Lung (tissue), 11 donors: ENCODE measurements at regions not wholly inside any gene's neighbourhood (a gene's known extent, or its start where the extent isn't known, plus 50 kb on each side); places are given as distances from the start of the nearest gene placed in this dataset.

Experiments
- ATAC-seq: fragments of 200-7000 bp; cut with Tn5 transposase; one replicate; pipeline ENCODE4 v1.9.1; 2020; ENCODE audit warnings: moderate number of reproducible peaks; ENCODE audit not compliant: insufficient read depth, low FRiP score
- DNase-seq, 3 donors: peaks; one replicate each; pipeline ENCODE4 v3.0.0-alpha.2; 2013 to 2017
- H3K27ac ChIP-seq, 2 donors: one replicate each; pipeline ENCODE4 v1.5.1; 2013; ENCODE audit warnings: mild to moderate bottlenecking in 2 of 2, moderate library complexity in 2 of 2, control low read depth in 1 of 2, inconsistent platforms in 1 of 2, low read depth in 1 of 2, low read length in 1 of 2
- H3K27me3 ChIP-seq, 3 donors: one replicate each; pipeline ENCODE4 v1.5.1; 2013; ENCODE audit warnings: low read length in 2 of 3; ENCODE audit not compliant: control insufficient read depth in 3 of 3, insufficient read depth in 3 of 3
- H3K36me3 ChIP-seq, 4 donors: one replicate each; pipeline ENCODE4 v1.5.1; 2013; ENCODE audit warnings: low read length in 4 of 4, mild to moderate bottlenecking in 1 of 4, moderate library complexity in 1 of 4; ENCODE audit not compliant: control insufficient read depth in 4 of 4, insufficient read depth in 4 of 4
- H3K4me1 ChIP-seq, 5 donors: one replicate each; pipeline ENCODE4 v1.5.1; 2013; ENCODE audit warnings: low read length in 5 of 5, mild to moderate bottlenecking in 2 of 5, moderate library complexity in 1 of 5; ENCODE audit not compliant: control insufficient read depth in 5 of 5, insufficient read depth in 5 of 5
- H3K4me3 ChIP-seq: one replicate; pipeline ENCODE4 v1.5.1; 2013; ENCODE audit warnings: mild to moderate bottlenecking, control low read depth, moderate library complexity
- H3K9ac ChIP-seq, 2 donors: one replicate each; pipeline ENCODE4 v1.5.1; 2013; ENCODE audit warnings: low read length in 2 of 2, control low read depth in 1 of 2; ENCODE audit not compliant: insufficient read depth in 1 of 2
- H3K9me3 ChIP-seq, 4 donors: one replicate each; pipeline ENCODE4 v1.5.1; 2013; ENCODE audit warnings: low read length in 3 of 4, mild to moderate bottlenecking in 1 of 4, moderate library complexity in 1 of 4; ENCODE audit not compliant: control insufficient read depth in 4 of 4, insufficient read depth in 3 of 4
- WGBS, 2 donors: extraction: QIAGEN DNeasy Blood & Tissue Kit; methylation state at CpG; one replicate each; pipeline ENCODE4 v1.1.7; 2013; 5-methylcytosine and 5-hydroxymethylcytosine counted together
- TF ChIP-seq, protein P1 (sequence below): IDR thresholded peaks from 2 replicates; pipeline ENCODE4 v1.5.1; 2012; ENCODE audit warnings: mild to moderate bottlenecking; ENCODE audit errors: control extremely low read depth, extremely low read depth
- donor health status: control.
- donor health status: control.
- donor health status: Bipolar disorder and iron deficiency.
- donor health status: healthy.
- donor health status: DM: yes; HTN: yes; CAD: no.

DNA sequence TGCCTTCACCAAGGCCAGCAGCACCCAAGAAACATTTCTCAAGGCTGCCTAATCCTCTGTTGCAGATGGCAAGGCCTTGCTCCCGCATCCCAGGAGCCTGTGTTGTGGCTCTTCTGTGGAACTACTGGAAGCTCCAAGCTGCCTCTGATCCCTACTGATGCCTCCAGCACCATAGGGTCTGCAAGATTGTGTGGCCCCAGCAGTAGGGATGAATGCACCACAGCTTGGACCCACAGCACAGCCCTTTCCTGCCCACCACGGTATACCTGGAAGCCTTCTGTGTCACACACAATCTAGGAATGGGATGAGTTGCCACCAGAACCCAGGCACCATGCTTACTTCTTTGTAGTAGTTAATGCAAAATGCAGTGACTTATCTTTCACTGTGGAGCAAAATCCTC lies 291.1 kb upstream of the FOXQ1 start:
- ATAC-seq (no peak), DNase-seq (no peak)
- H3K27me3 ChIP-seq = no peaks in the 10 kb centered on the region
- H3K4me3 ChIP-seq = no peak overlapping the region
- H3K36me3 ChIP-seq = no peaks in the 10 kb centered on the region
- peaks cover 0 to 10% (median 0%) of the 10 kb centered on the region in 5 donors for H3K4me1 ChIP-seq
- TF ChIP-seq, protein P1, sequence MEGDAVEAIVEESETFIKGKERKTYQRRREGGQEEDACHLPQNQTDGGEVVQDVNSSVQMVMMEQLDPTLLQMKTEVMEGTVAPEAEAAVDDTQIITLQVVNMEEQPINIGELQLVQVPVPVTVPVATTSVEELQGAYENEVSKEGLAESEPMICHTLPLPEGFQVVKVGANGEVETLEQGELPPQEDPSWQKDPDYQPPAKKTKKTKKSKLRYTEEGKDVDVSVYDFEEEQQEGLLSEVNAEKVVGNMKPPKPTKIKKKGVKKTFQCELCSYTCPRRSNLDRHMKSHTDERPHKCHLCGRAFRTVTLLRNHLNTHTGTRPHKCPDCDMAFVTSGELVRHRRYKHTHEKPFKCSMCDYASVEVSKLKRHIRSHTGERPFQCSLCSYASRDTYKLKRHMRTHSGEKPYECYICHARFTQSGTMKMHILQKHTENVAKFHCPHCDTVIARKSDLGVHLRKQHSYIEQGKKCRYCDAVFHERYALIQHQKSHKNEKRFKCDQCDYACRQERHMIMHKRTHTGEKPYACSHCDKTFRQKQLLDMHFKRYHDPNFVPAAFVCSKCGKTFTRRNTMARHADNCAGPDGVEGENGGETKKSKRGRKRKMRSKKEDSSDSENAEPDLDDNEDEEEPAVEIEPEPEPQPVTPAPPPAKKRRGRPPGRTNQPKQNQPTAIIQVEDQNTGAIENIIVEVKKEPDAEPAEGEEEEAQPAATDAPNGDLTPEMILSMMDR = no peak
- H3K27ac ChIP-seq = no peak overlapping the region
- peaks cover 0 to 6% (median 0%) of the 10 kb centered on the region in 4 donors for H3K9me3 ChIP-seq
- 86 to 91% methylated on average over 2 of the region's 2 CpGs for WGBS, 2 donors
- no peak overlapping the region for H3K9ac ChIP-seq

DNA sequence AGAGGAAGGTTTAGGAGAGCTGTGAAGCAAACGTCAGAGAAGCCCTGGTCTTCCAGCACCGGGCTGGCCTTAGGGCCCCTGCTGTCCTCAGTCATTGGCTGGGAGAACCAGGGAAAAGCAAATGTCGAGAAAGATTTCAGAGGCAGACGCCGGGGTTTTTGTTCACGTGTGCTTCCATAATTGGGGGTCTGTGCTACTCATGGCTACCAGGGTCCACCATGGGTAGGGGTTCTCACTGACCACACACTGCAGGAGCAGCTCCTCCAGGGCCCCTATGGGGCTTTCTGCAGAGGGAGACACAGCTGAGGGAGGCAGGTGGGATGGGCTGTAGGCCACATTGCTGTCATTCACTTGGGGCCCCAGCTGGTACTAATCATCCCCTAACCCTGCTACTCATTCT lies 291.8 kb upstream of the FOXQ1 start:
- Histone ChIP-seq H3K36me3 (no peaks in the 10 kb centered on the region), H3K9me3 (peaks cover 0 to 6% (median 0%) of the 10 kb centered on the region in 4 donors), H3K27me3 (no peaks in the 10 kb centered on the region), H3K4me3 (no peak overlapping the region), H3K4me1 (peaks cover 0 to 10% (median 0%) of the 10 kb centered on the region in 5 donors), H3K27ac (no peak overlapping the region), H3K9ac (no peak overlapping the region)
- ATAC-seq (no peak), DNase-seq (no peak)
- 85 to 87% methylated on average over 6 of the region's 6 CpGs for WGBS, 2 donors
- TF ChIP-seq, protein P1 = no peak

DNA sequence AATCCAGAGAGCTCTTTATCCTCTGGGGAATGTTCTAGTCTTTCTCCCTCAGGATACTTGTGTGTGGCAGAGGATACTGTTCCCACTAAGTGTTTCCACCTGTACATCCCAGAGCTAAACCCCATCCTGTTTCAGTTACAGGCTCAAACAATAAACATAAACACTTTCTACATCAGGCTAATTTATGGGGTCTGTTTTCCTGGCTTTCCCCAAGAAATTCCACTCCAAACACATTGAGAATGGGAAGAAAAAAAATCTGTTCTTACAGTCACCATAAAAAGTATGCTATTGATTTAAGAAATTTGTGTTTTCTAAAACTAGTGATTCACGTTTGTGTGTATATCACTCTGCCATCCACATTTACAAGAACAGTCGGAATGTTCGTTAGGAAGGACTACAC lies 293.9 kb upstream of the FOXQ1 start:
- Histone ChIP-seq H3K4me3 (no peak overlapping the region), H3K9me3 (peaks cover 0 to 6% (median 1%) of the 10 kb centered on the region in 4 donors), H3K4me1 (no peaks in the 10 kb centered on the region), H3K9ac (no peak overlapping the region), H3K27ac (no peak overlapping the region), H3K36me3 (no peaks in the 10 kb centered on the region), H3K27me3 (no peaks in the 10 kb centered on the region)
- DNase-seq (no peak), ATAC-seq (no peak)
- WGBS, 2 donors = 84 to 90% methylated on average over 3 of the region's 3 CpGs
- TF ChIP-seq, protein P1 = no peak
